ENCODE measurements at regions not wholly inside any gene's neighbourhood (a gene's known extent, or its start where the extent isn't known, plus 50 kb on each side); places are given as distances from the start of the nearest gene placed in this dataset.

GRCh38 chr13:65504213-65504612 is 1725.9 kb downstream of the PCDH9 start:
- H3K79me1 ChIP-seq (ENCODE audit: insufficient read depth, low read depth, low read length, poor library complexity, severe bottlenecking), result no peaks in the 10 kb centered on the region
- no peaks in the 10 kb centered on the region for H3K4me1 ChIP-seq (ENCODE audit: insufficient read depth, low read length)
- H3K18ac ChIP-seq (ENCODE audit: insufficient read length, low read depth, low read length), result no peak overlapping the region
- H2BK120ac ChIP-seq (ENCODE audit: low read depth, low read length, poor library complexity, severe bottlenecking), result no peak overlapping the region
- H3K23ac ChIP-seq (ENCODE audit: insufficient read length, low read depth, low read length), result no peak overlapping the region
- H4K5ac ChIP-seq (ENCODE audit: insufficient read length, low read depth, low read length), result no peak overlapping the region
- H3K14ac ChIP-seq (ENCODE audit: insufficient read depth, low read length), result no peak overlapping the region
- DNase-seq, result no peak
- no peak overlapping the region for H2BK12ac ChIP-seq (ENCODE audit: insufficient read length, low read depth, low read length)
- H4K20me1 ChIP-seq (ENCODE audit: control insufficient read depth, insufficient read depth, insufficient read length), result no peaks in the 10 kb centered on the region
- H4K91ac ChIP-seq (ENCODE audit: insufficient read length, low read depth, low read length), result no peak overlapping the region
- H3K9me3 ChIP-seq (ENCODE audit: control insufficient read depth, low read depth, low read length), result no peaks in the 10 kb centered on the region
- no peak for TF ChIP-seq CTCF (conservative IDR thresholded peaks at IDR 0.05)
- no peaks in the 10 kb centered on the region for H3K27me3 ChIP-seq (ENCODE audit: insufficient read depth, low read length)
- H3K4me2 ChIP-seq (ENCODE audit: insufficient read depth, insufficient read length, low read length), result no peak overlapping the region
- no peak overlapping the region for H3T11ph ChIP-seq (ENCODE audit: low read length)
- Mint-ChIP-seq H3K36me3 (ENCODE audit: insufficient read depth in 1 of 3, low read depth in 3 of 3) (peaks cover 0 to 2% (median 0%) of the 10 kb centered on the region in 3 experiments; a peak in 1 of 7 replicates), H3K27me3 (ENCODE audit: low read depth) (no peaks in the 10 kb centered on the region), H3K27ac (no peak overlapping the region), H3K4me1 (no peaks in the 10 kb centered on the region), H3K4me3 (no peak overlapping the region), H3K9me3 (no peaks in the 10 kb centered on the region; a peak in 1 of 5 replicates)
- H2BK5ac ChIP-seq (ENCODE audit: insufficient read length, low read length), result no peak overlapping the region
- H3K79me2 ChIP-seq (ENCODE audit: insufficient read depth, low read length), result no peaks in the 10 kb centered on the region
- WGBS (ENCODE audit: extremely low coverage, insufficient read length, low lambda C conversion rate), result no CpG with 5 or more reads among the region's 1 CpG
- H3K56ac ChIP-seq (ENCODE audit: insufficient read length, low read depth, low read length), result no peak overlapping the region
- H2AFZ ChIP-seq (ENCODE audit: low read length), result no peak overlapping the region
- H3K23me2 ChIP-seq (ENCODE audit: insufficient read length, low read depth, low read length, poor library complexity, severe bottlenecking), result no peaks in the 10 kb centered on the region
- H2AK5ac ChIP-seq (ENCODE audit: insufficient read length, low read length), result no peak overlapping the region
- H2BK15ac ChIP-seq (ENCODE audit: low read depth, low read length), result no peak overlapping the region
- no peak overlapping the region for H3K9ac ChIP-seq (ENCODE audit: extremely low read depth, insufficient read length, low read length)
- no peak overlapping the region for H2BK20ac ChIP-seq (ENCODE audit: low read depth, low read length, poor library complexity, severe bottlenecking)
- no peak overlapping the region for H4K8ac ChIP-seq (replicated peaks; ENCODE audit: insufficient read length, low read depth, low read length)
- no peak overlapping the region for H3K4ac ChIP-seq (ENCODE audit: low read depth, low read length)
- no peak overlapping the region for H3K27ac ChIP-seq (ENCODE audit: insufficient read length, low read depth, low read length)
